ENCODE measurements at regions not wholly inside any gene's neighbourhood (a gene's known extent, or its start where the extent isn't known, plus 50 kb on each side); places are given as distances from the start of the nearest gene placed in this dataset.

DNA sequence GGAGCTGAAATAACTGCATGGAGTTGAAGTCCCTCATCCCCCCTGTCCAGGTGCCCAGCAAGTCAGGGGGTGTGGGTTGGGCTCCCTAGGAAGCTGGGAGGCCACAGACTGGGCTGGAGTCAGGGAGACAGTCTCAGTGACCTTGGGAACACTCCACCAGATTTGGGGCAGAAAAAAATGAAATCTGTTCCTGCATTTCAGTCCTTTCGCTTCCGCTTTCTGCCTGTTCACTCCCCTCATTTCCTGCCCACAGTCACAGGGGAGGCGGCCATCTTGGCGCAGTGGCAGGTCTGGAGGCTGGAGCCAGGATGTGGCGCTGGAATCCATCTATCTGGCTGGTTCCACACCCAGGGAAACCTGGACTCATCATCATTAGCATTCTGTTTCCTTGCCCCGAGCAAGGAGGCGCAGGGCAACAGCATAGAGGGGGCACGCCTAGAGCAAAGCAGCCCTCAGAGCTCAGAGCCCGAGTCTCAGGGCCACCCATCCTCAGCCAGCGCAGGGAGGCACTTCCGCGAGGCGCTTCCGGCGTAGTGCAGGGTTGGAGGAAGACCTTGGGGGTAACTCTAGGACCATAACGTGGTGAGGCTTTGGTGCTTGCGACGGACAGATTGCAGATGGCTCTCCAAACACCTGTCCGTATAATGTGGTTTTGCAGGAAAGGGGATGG, 86.2 kb upstream of the HSPA9 start:
- peak in 2 of 3 donors; percentile 63 to 66 for DNase-seq
- Histone ChIP-seq H3K27me3 (replicated peaks in 2 of 5; ENCODE audit: control insufficient read depth in 4 of 5, insufficient read depth in 5 of 5, low read length in 4 of 5) (peaks cover 16 to 85% (median 27%) of the 10 kb centered on the region in 5 experiments), H3K9me3 (ENCODE audit: control extremely low read depth in 1 of 5, control insufficient read depth in 4 of 5, insufficient read depth in 2 of 5, low read depth in 1 of 5, low read length in 4 of 5) (no peaks in the 10 kb centered on the region), H3K36me3 (ENCODE audit: control insufficient read depth in 4 of 4, insufficient read depth in 4 of 4, low read length in 3 of 4) (no peaks in the 10 kb centered on the region), H3K4me1 (ENCODE audit: control extremely low read depth in 1 of 4, control insufficient read depth in 4 of 4, insufficient read depth in 4 of 4, low read length in 3 of 4) (peaks cover 0 to 11% (median 10%) of the 10 kb centered on the region in 4 experiments), H3K4me3 (ENCODE audit: control insufficient read depth in 1 of 7, extremely low read depth in 1 of 7, insufficient read depth in 4 of 7, low read depth in 2 of 7, low read length in 6 of 7) (no peak overlapping the region), H3K27ac (ENCODE audit: insufficient read depth in 1 of 2, low read depth in 1 of 2, low read length in 2 of 2, poor library complexity in 1 of 2, severe bottlenecking in 2 of 2) (no peak overlapping the region)
- CTCF ChIA-PET, result no interaction called here
- WGBS (ENCODE audit: insufficient coverage), result 80% methylated on average over 18 of the region's 19 CpGs
- POLR2A ChIA-PET, result no interaction called here

GRCh38 chr5:138660051-138660572, 84.9 kb upstream of the HSPA9 start:
- ChIA-PET POLR2A (no interaction called here), CTCF (no interaction called here)
- Histone ChIP-seq H3K27me3 (replicated peaks in 2 of 5; ENCODE audit: control insufficient read depth in 4 of 5, insufficient read depth in 5 of 5, low read length in 4 of 5) (peaks cover 16 to 86% (median 33%) of the 10 kb centered on the region in 5 experiments), H3K27ac (ENCODE audit: insufficient read depth in 1 of 2, low read depth in 1 of 2, low read length in 2 of 2, poor library complexity in 1 of 2, severe bottlenecking in 2 of 2) (no peak overlapping the region), H3K4me3 (ENCODE audit: control insufficient read depth in 1 of 7, extremely low read depth in 1 of 7, insufficient read depth in 4 of 7, low read depth in 2 of 7, low read length in 6 of 7) (no peak overlapping the region), H3K9me3 (ENCODE audit: control extremely low read depth in 1 of 5, control insufficient read depth in 4 of 5, insufficient read depth in 2 of 5, low read depth in 1 of 5, low read length in 4 of 5) (no peaks in the 10 kb centered on the region), H3K36me3 (ENCODE audit: control insufficient read depth in 4 of 4, insufficient read depth in 4 of 4, low read length in 3 of 4) (no peaks in the 10 kb centered on the region), H3K4me1 (ENCODE audit: control extremely low read depth in 1 of 4, control insufficient read depth in 4 of 4, insufficient read depth in 4 of 4, low read length in 3 of 4) (peaks cover 0 to 11% (median 10%) of the 10 kb centered on the region in 4 experiments)
- DNase-seq, result no peak
- 89% methylated on average over 4 of the region's 4 CpGs for WGBS (ENCODE audit: insufficient coverage)

- Histone ChIP-seq H3K27me3 (replicated peaks in 2 of 5; ENCODE audit: control insufficient read depth in 4 of 5, insufficient read depth in 5 of 5, low read length in 4 of 5) (peaks cover 16 to 81% (median 33%) of the 10 kb centered on the region in 5 experiments), H3K9me3 (ENCODE audit: control extremely low read depth in 1 of 5, control insufficient read depth in 4 of 5, insufficient read depth in 2 of 5, low read depth in 1 of 5, low read length in 4 of 5) (no peaks in the 10 kb centered on the region), H3K27ac (ENCODE audit: insufficient read depth in 1 of 2, low read depth in 1 of 2, low read length in 2 of 2, poor library complexity in 1 of 2, severe bottlenecking in 2 of 2) (no peak overlapping the region), H3K36me3 (ENCODE audit: control insufficient read depth in 4 of 4, insufficient read depth in 4 of 4, low read length in 3 of 4) (no peaks in the 10 kb centered on the region), H3K4me3 (ENCODE audit: control insufficient read depth in 1 of 7, extremely low read depth in 1 of 7, insufficient read depth in 4 of 7, low read depth in 2 of 7, low read length in 6 of 7) (no peak overlapping the region), H3K4me1 (ENCODE audit: control extremely low read depth in 1 of 4, control insufficient read depth in 4 of 4, insufficient read depth in 4 of 4, low read length in 3 of 4) (peaks cover 0 to 16% (median 14%) of the 10 kb centered on the region in 4 experiments)
- ChIA-PET CTCF (interaction anchor here (0.7 to 1.0 kb wide), 2 partner anchors 11 to 89 kb away, joined by 3 to 5 read pairs; no protein-coding TSS in a partner anchor), POLR2A (no interaction called here)
- 100% methylated on average over 3 of the region's 3 CpGs for WGBS (ENCODE audit: insufficient coverage)
- DNase-seq, result no peak
These were observed 84.4 kb upstream of the HSPA9 start for GRCh38 chr5:138659561-138659960.

- DNase-seq, result no peak
- H3K9me3 ChIP-seq (ENCODE audit: control extremely low read depth in 1 of 5, control insufficient read depth in 4 of 5, insufficient read depth in 2 of 5, low read depth in 1 of 5, low read length in 4 of 5), result no peaks in the 10 kb centered on the region
- H3K27ac ChIP-seq (ENCODE audit: insufficient read depth in 1 of 2, low read depth in 1 of 2, low read length in 2 of 2, poor library complexity in 1 of 2, severe bottlenecking in 2 of 2), result no peak overlapping the region
- peaks cover 0 to 20% (median 19%) of the 10 kb centered on the region in 4 experiments for H3K4me1 ChIP-seq (ENCODE audit: control extremely low read depth in 1 of 4, control insufficient read depth in 4 of 4, insufficient read depth in 4 of 4, low read length in 3 of 4)
- no peaks in the 10 kb centered on the region for H3K36me3 ChIP-seq (ENCODE audit: control insufficient read depth in 4 of 4, insufficient read depth in 4 of 4, low read length in 3 of 4)
- H3K27me3 ChIP-seq (replicated peaks in 2 of 5; ENCODE audit: control insufficient read depth in 4 of 5, insufficient read depth in 5 of 5, low read length in 4 of 5), result peaks cover 14 to 78% (median 33%) of the 10 kb centered on the region in 5 experiments
- H3K4me3 ChIP-seq (ENCODE audit: control insufficient read depth in 1 of 7, extremely low read depth in 1 of 7, insufficient read depth in 4 of 7, low read depth in 2 of 7, low read length in 6 of 7), result no peak overlapping the region
- WGBS (ENCODE audit: insufficient coverage), result 100% methylated on average over 2 of the region's 3 CpGs
- CTCF ChIA-PET, result interaction anchor here (0.7 to 1.0 kb wide), 2 partner anchors 11 to 89 kb away, joined by 3 to 5 read pairs; no protein-coding TSS in a partner anchor
- POLR2A ChIA-PET, result no interaction called here
These were observed 83.9 kb upstream of the HSPA9 start for GRCh38 chr5:138659121-138659520.

DNA sequence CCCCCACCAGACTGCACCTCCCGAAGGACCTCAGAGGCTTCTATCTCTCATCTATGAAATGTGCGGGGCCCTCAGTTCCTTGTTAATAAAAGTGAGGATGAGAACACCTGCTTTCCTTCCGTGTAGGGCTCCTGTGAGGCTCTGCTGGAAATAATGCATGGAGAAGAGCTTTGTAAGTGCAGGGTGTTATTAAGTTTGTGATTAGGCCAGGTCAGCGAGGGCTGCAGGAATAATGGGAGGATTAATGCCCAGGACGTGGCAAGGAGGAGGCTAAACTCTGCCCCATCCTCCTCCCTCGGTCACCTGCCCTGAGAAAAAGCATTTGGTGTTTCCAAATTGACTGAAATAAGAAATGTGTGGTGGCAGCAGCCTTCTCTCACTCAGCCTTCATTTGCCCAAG, 83.5 kb upstream of the HSPA9 start:
- ChIA-PET CTCF (interaction anchor here (0.7 to 1.0 kb wide), 2 partner anchors 11 to 89 kb away, joined by 3 to 5 read pairs; no protein-coding TSS in a partner anchor), POLR2A (no interaction called here)
- H3K36me3 ChIP-seq (ENCODE audit: control insufficient read depth in 4 of 4, insufficient read depth in 4 of 4, low read length in 3 of 4), result no peaks in the 10 kb centered on the region
- H3K27me3 ChIP-seq (replicated peaks in 2 of 5; ENCODE audit: control insufficient read depth in 4 of 5, insufficient read depth in 5 of 5, low read length in 4 of 5), result peaks cover 14 to 78% (median 34%) of the 10 kb centered on the region in 5 experiments
- no peak for DNase-seq
- no peak overlapping the region for H3K4me3 ChIP-seq (ENCODE audit: control insufficient read depth in 1 of 7, extremely low read depth in 1 of 7, insufficient read depth in 4 of 7, low read depth in 2 of 7, low read length in 6 of 7)
- no peak overlapping the region for H3K27ac ChIP-seq (ENCODE audit: insufficient read depth in 1 of 2, low read depth in 1 of 2, low read length in 2 of 2, poor library complexity in 1 of 2, severe bottlenecking in 2 of 2)
- no peaks in the 10 kb centered on the region for H3K9me3 ChIP-seq (ENCODE audit: control extremely low read depth in 1 of 5, control insufficient read depth in 4 of 5, insufficient read depth in 2 of 5, low read depth in 1 of 5, low read length in 4 of 5)
- WGBS (ENCODE audit: insufficient coverage), result 92% methylated on average over 4 of the region's 6 CpGs
- H3K4me1 ChIP-seq (ENCODE audit: control extremely low read depth in 1 of 4, control insufficient read depth in 4 of 4, insufficient read depth in 4 of 4, low read length in 3 of 4), result peaks cover 0 to 24% (median 22%) of the 10 kb centered on the region in 4 experiments

- Histone ChIP-seq H3K27ac (ENCODE audit: insufficient read depth in 1 of 2, low read depth in 1 of 2, low read length in 2 of 2, poor library complexity in 1 of 2, severe bottlenecking in 2 of 2) (no peak overlapping the region), H3K27me3 (replicated peaks in 2 of 5; ENCODE audit: control insufficient read depth in 4 of 5, insufficient read depth in 5 of 5, low read length in 4 of 5) (peaks cover 20 to 85% (median 43%) of the 10 kb centered on the region in 5 experiments), H3K36me3 (ENCODE audit: control insufficient read depth in 4 of 4, insufficient read depth in 4 of 4, low read length in 3 of 4) (no peaks in the 10 kb centered on the region), H3K4me3 (ENCODE audit: control insufficient read depth in 1 of 7, extremely low read depth in 1 of 7, insufficient read depth in 4 of 7, low read depth in 2 of 7, low read length in 6 of 7) (no peak overlapping the region), H3K9me3 (ENCODE audit: control extremely low read depth in 1 of 5, control insufficient read depth in 4 of 5, insufficient read depth in 2 of 5, low read depth in 1 of 5, low read length in 4 of 5) (no peaks in the 10 kb centered on the region), H3K4me1 (ENCODE audit: control extremely low read depth in 1 of 4, control insufficient read depth in 4 of 4, insufficient read depth in 4 of 4, low read length in 3 of 4) (peaks cover 0 to 17% (median 17%) of the 10 kb centered on the region in 4 experiments)
- 100% methylated on average over 1 of the region's 4 CpGs for WGBS (ENCODE audit: insufficient coverage)
- CTCF ChIA-PET, result no interaction called here
- POLR2A ChIA-PET, result no interaction called here
- no peak for DNase-seq
These were observed 82.2 kb upstream of the HSPA9 start for GRCh38 chr5:138657360-138657759.

GRCh38 chr5:138656916-138657315, 81.7 kb upstream of the HSPA9 start:
- Histone ChIP-seq H3K4me1 (ENCODE audit: control extremely low read depth in 1 of 4, control insufficient read depth in 4 of 4, insufficient read depth in 4 of 4, low read length in 3 of 4) (peaks cover 0 to 17% (median 17%) of the 10 kb centered on the region in 4 experiments), H3K9me3 (ENCODE audit: control extremely low read depth in 1 of 5, control insufficient read depth in 4 of 5, insufficient read depth in 2 of 5, low read depth in 1 of 5, low read length in 4 of 5) (no peaks in the 10 kb centered on the region), H3K27ac (ENCODE audit: insufficient read depth in 1 of 2, low read depth in 1 of 2, low read length in 2 of 2, poor library complexity in 1 of 2, severe bottlenecking in 2 of 2) (no peak overlapping the region), H3K4me3 (ENCODE audit: control insufficient read depth in 1 of 7, extremely low read depth in 1 of 7, insufficient read depth in 4 of 7, low read depth in 2 of 7, low read length in 6 of 7) (no peak overlapping the region), H3K36me3 (ENCODE audit: control insufficient read depth in 4 of 4, insufficient read depth in 4 of 4, low read length in 3 of 4) (no peaks in the 10 kb centered on the region), H3K27me3 (replicated peaks in 2 of 5; ENCODE audit: control insufficient read depth in 4 of 5, insufficient read depth in 5 of 5, low read length in 4 of 5) (peaks cover 20 to 85% (median 43%) of the 10 kb centered on the region in 5 experiments)
- ChIA-PET CTCF (interaction anchor here (0.8 kb wide), 1 partner anchor 12 kb away, joined by 4 read pairs; no protein-coding TSS in a partner anchor), POLR2A (no interaction called here)
- DNase-seq, result no peak
- WGBS (ENCODE audit: insufficient coverage), result 79% methylated on average over 4 of the region's 4 CpGs
